ENCODE measurements at regions not wholly inside any gene's neighbourhood (a gene's known extent, or its start where the extent isn't known, plus 50 kb on each side); places are given as distances from the start of the nearest gene placed in this dataset.
"Not testable (repeated sequence)": the region's sequence is repeated elsewhere in the genome, so short reads cannot be mapped to it uniquely, and the experiment has no call there.

DNA sequence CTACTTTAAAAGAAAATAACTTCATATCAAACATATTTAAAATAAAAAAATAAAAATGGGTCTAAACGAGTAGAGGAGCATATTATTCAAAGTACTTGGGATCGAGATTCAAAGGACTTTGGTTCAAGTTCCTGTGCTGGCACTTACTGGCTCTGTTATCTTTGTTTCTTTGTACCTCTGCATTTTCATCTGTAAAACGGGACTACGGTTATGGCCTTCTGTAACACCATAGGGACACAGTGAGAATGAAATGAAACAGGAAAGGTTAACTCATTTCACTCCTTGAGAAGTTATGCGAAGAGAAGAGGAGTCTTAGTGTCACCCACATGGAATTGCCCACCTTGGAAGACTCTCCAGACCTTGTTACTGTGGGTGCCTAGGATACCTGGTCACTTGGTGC lies 379.1 kb upstream of the CCL2 start:
- Mint-ChIP-seq H3K4me3 (no peak overlapping the region), H3K27ac (no peak overlapping the region), H3K27me3 (peaks cover 13% of the 10 kb centered on the region), H3K9me3 (no peaks in the 10 kb centered on the region), H3K4me1 (no peaks in the 10 kb centered on the region), H3K36me3 (ENCODE audit: low read depth) (no peaks in the 10 kb centered on the region)
- no peak for TF ChIP-seq CTCF (IDR thresholded peaks at IDR 0.05)
- ChIA-PET CTCF (no interaction called here), POLR2A (no interaction called here)
- DNase-seq (no peak), ATAC-seq (ENCODE audit: low read depth) (no peak)
- intact Hi-C loops (cut with micrococcal nuclease) = no loop called here

GRCh38 chr17:33882273-33882672 lies 372.8 kb upstream of the CCL2 start:
- H3K4me1 Mint-ChIP-seq; DNase-seq; H3K4me3 Mint-ChIP-seq; H3K27ac Mint-ChIP-seq; ATAC-seq (ENCODE audit: low read depth); CTCF ChIA-PET; intact Hi-C loops (cut with micrococcal nuclease); H3K27me3 Mint-ChIP-seq; POLR2A ChIA-PET; H3K9me3 Mint-ChIP-seq; H3K36me3 Mint-ChIP-seq (ENCODE audit: low read depth): not testable (repeated sequence)

GRCh38 chr17:33882677-33883076 lies 372.4 kb upstream of the CCL2 start:
- ATAC-seq (ENCODE audit: low read depth); H3K4me3 Mint-ChIP-seq; CTCF ChIA-PET; intact Hi-C loops (cut with micrococcal nuclease); H3K4me1 Mint-ChIP-seq; H3K36me3 Mint-ChIP-seq (ENCODE audit: low read depth); POLR2A ChIA-PET; H3K27me3 Mint-ChIP-seq; H3K27ac Mint-ChIP-seq; DNase-seq; H3K9me3 Mint-ChIP-seq: not testable (repeated sequence)

GRCh38 chr17:33888455-33888854 lies 366.6 kb upstream of the CCL2 start:
- no peaks in the 10 kb centered on the region for H3K9me3 Mint-ChIP-seq
- ChIA-PET CTCF (no interaction called here), POLR2A (no interaction called here)
- intact Hi-C loops (cut with micrococcal nuclease) = no loop called here
- ATAC-seq (ENCODE audit: low read depth) (no peak), DNase-seq (no peak)
- H3K27me3 Mint-ChIP-seq = peaks cover 2% of the 10 kb centered on the region
- H3K4me1 Mint-ChIP-seq = no peaks in the 10 kb centered on the region
- H3K36me3 Mint-ChIP-seq (ENCODE audit: low read depth) = no peaks in the 10 kb centered on the region
- no peak overlapping the region for H3K27ac Mint-ChIP-seq
- no peak overlapping the region for H3K4me3 Mint-ChIP-seq
- no peak for TF ChIP-seq CTCF (IDR thresholded peaks at IDR 0.05)

DNA sequence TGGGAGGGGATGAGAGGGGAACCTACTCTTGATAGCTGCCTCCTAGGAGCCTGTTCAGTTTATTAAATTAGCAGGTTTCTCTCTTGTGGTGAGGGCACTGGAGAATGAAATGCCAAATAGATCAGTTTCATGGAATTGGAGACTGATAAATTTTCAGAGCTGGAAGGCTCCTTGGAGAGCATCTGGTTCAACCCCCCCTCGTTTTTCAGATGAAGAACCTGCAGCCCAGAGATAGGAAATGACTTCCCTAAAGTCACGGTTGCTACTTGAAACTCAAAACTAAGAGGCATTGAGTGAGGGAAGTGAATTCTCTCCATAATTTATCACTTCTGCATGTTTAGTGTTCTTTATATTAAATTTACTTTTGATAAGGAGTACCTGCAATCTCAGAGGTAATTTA lies 366.0 kb upstream of the CCL2 start:
- intact Hi-C loops (cut with micrococcal nuclease) = no loop called here

DNA sequence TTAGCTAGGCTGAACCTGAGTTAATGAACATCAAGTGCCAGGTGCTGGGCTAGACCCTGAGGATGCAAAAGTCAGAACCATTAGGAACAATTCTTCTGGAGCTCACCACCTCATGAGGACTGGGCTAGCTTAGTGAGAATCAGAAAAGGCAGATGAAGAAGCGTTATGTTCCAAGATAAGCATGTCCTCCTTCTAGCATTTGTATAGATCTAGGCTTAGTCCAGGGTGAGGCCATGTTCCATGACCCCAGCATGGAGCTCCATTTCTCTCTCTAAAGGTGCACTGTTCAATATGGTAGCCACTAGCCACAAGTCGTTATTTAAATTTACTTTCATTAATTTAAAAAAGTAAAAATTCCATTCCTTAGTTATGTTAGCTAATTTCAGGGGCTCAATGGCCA lies 365.3 kb upstream of the CCL2 start:
- POLR2A ChIA-PET = no interaction called here
- H3K4me1 Mint-ChIP-seq = no peaks in the 10 kb centered on the region

More for the DNA sequence above, 366.0 kb upstream of the CCL2 start:
- Mint-ChIP-seq H3K4me1 (no peaks in the 10 kb centered on the region), H3K4me3 (no peak overlapping the region), H3K9me3 (no peaks in the 10 kb centered on the region), H3K27me3 (peaks cover 2% of the 10 kb centered on the region), H3K36me3 (ENCODE audit: low read depth) (no peaks in the 10 kb centered on the region), H3K27ac (no peak overlapping the region)
- ChIA-PET CTCF (no interaction called here), POLR2A (no interaction called here)
- ATAC-seq (ENCODE audit: low read depth) (no peak), DNase-seq (no peak)
- no peak for TF ChIP-seq CTCF (IDR thresholded peaks at IDR 0.05)

More for the DNA sequence above, 365.3 kb upstream of the CCL2 start:
- intact Hi-C loops (cut with micrococcal nuclease) = no loop called here
- Mint-ChIP-seq H3K27me3 (peaks cover 2% of the 10 kb centered on the region), H3K27ac (no peak overlapping the region), H3K4me3 (no peak overlapping the region), H3K9me3 (no peaks in the 10 kb centered on the region), H3K36me3 (ENCODE audit: low read depth) (no peaks in the 10 kb centered on the region)
- no peak for DNase-seq
- no peak for TF ChIP-seq CTCF (IDR thresholded peaks at IDR 0.05)
- no peak for ATAC-seq (ENCODE audit: low read depth)
- CTCF ChIA-PET = no interaction called here

Measured in activated B cell treated with CpG ODN at 0.5 μM for 24 hours (primary cell).